UCSD-AML1 (cell line): ENCODE measurements at regions not wholly inside any gene's neighbourhood (a gene's known extent, or its start where the extent isn't known, plus 50 kb on each side); places are given as distances from the start of the nearest gene placed in this dataset.
"Not testable (repeated sequence)": the region's sequence is repeated elsewhere in the genome, so short reads cannot be mapped to it uniquely, and the experiment has no call there.

ENCODE experiments used
- DNase-seq: peaks from one replicate; lab custom pipeline; 2025; ENCODE audit not compliant: unreplicated experiment; lab: John Stamatoyannopoulos, UW

DNA sequence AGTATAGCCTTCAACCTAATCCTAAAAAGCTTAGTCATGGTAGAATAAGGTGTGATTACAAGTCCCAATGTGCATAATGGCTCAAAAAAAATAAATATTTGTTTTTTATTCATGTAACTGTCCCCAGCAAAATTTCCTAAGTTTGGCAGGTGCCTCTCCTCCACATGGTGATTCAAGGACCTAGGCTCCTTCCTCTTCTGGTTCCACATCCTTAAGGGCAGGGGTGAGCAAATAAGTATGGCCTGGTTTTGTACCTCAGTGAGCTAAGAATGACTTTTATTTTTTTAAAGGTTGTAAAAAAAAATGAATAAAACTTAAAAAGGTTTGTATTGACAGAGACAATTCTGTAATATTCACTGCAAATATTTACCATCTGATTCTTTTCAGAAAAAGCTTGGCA, 343.5 kb upstream of the UBE2E2 start:
- no peak for DNase-seq

- no peak for DNase-seq
Measured at GRCh38 chr3:22861426-22861825, 341.7 kb upstream of the UBE2E2 start.

DNA sequence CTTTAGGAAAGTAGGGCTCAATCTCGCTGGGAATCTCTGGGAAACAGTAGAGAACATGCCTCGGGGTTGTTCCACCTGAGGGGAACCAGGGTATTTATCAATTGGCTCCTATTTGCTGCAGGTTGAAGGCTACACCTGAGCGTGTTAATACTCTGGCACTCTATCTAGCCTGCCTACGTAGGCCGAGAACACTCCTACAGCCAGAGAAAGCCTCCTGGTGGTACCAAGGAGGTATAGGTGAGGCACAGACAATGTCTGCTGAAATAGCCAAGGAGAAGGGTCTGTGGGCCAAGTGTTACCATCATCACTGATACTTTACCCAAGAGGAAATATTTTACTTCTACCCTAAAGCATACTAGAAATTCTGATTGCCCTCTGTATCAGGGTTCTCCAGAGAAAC, 341.0 kb upstream of the UBE2E2 start:
- DNase-seq, result no peak

- DNase-seq, result not testable (repeated sequence)
Measured at GRCh38 chr3:22882834-22883233, 320.3 kb upstream of the UBE2E2 start.

- DNase-seq, result no peak
Measured at GRCh38 chr3:22885039-22885438, 318.1 kb upstream of the UBE2E2 start.

GRCh38 chr3:22885574-22886341, 317.4 kb upstream of the UBE2E2 start:
- no peak for DNase-seq

DNA sequence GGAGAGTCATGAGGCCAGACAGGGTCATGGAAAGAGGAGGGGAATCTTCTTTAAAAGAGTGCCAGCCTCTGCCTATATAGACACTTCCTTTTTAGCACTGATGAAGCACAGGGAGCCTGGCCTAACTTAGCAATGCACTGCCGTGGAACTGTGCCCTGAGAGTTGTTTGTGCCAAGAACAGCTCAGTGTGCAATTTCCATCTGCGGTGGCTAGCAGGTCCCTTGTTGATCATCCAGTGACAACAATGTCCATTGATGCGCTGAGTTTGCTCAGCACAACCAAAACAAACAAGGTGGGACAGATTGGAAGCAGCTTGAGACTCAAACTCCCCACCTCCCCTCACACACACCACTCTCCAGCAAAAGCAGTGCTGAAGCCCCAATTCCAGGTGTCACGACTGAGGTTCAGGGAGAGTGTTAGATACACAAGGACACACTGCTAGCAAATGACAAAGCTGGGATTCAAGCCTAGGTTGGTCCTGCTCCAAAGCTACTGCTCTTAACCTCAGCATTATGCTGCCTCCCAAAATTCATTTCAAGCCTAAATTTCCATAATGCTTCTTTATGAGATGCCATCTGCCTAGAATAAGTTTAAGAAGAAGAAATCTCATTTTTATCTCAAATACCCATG, 316.6 kb upstream of the UBE2E2 start:
- no peak for DNase-seq

GRCh38 chr3:22887664-22888291, 315.3 kb upstream of the UBE2E2 start:
- no peak for DNase-seq

- no peak for DNase-seq
Measured at GRCh38 chr3:22893101-22893500, 310.0 kb upstream of the UBE2E2 start.

DNA sequence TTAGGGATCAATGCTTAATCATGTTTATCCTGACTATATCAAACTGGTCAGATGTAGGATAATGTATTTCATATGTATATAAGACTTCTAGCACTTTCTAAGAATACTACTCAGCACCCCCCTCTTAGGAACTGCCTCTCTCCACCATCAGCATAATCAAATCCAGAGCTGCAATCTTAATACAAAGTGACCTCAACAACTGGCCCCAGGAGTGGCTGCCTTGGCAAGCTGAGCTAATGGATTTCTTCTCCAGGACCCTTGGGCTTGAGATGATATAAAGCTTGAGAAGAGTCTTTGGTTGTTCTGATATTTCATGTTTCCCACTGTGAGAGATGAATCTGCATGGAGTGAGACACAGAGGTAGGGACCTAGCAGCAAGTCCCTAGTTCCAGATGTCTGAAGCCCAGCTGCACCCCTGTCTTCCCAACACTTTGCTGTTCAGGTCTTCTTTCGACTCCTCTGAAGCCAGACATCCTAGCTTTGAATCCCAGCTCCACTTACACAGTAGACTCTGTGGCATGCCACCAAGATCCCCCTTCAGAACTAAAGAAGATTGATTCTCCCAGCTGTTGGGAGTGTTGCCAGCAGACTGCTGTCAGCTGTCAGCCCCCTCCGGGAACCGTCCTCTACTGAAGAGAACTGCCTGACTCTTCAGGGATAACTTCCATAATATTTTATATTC, 309.3 kb upstream of the UBE2E2 start:
- DNase-seq, result no peak

- no peak for DNase-seq
Measured at GRCh38 chr3:22894865-22895264, 308.3 kb upstream of the UBE2E2 start.

- no peak for DNase-seq
Measured at GRCh38 chr3:22895671-22896070, 307.5 kb upstream of the UBE2E2 start.

GRCh38 chr3:22898558-22898957, 304.6 kb upstream of the UBE2E2 start:
- no peak for DNase-seq

- no peak for DNase-seq
Measured at GRCh38 chr3:22899441-22899840, 303.7 kb upstream of the UBE2E2 start.

- DNase-seq, result no peak
Measured at GRCh38 chr3:22900296-22900695, 302.8 kb upstream of the UBE2E2 start.

- no peak for DNase-seq
Measured at GRCh38 chr3:22901684-22902083, 301.4 kb upstream of the UBE2E2 start.

DNA sequence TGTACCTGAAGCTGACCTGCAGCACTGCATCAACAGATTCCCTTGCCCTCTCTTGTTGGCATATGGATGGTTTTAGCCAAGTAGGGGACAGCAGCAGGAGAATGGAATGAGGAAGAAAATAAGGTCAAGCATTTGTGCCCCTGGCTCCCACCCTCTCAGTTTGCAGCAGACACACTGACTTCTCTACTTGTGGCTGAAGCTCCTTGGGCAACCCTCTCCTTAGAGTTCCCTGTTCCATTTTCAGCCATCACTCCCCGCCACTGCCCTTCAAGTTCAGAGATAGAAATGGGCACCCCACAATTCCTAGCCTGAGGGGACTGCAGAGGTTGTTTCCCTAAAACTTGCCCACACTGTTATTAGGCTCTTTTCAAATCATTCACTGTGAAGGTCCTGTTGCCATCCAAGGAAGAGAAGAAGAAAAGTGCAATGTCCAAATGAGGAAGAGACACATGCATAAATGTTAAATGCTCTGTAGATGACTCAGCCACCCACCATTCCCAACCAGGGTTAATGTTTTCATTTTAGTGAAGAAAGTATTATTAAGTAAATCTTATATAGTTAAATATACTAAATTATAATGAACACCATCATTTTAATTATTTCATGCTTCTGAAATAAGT, 295.9 kb upstream of the UBE2E2 start:
- no peak for DNase-seq

GRCh38 chr3:22907796-22908195, 295.3 kb upstream of the UBE2E2 start:
- DNase-seq, result no peak

GRCh38 chr3:22908989-22909507, 294.1 kb upstream of the UBE2E2 start:
- DNase-seq, result no peak

GRCh38 chr3:22916933-22917332, 286.2 kb upstream of the UBE2E2 start:
- no peak for DNase-seq

DNA sequence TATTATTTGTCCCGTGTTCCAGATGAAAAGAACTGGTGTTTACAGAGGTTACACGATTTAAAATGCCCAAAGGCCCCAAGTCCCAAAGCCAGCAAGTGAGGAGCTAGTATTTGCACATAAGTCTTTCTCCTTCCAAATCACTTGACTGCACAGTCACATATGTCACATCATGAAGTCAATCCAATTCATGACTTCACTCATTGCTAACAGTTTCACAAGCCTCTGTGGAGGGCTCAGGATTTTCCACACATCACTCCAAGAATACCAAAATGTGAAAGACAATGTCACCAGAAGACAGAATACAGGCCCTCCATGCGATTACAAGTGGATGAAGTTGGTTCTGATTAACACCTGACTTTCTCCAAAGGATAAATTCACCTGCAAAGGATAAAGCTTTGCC, 283.1 kb upstream of the UBE2E2 start:
- no peak for DNase-seq
